NAMALWA (cell line): ENCODE measurements at regions not wholly inside any gene's neighbourhood (a gene's known extent, or its start where the extent isn't known, plus 50 kb on each side); places are given as distances from the start of the nearest gene placed in this dataset.
"Not testable (repeated sequence)": the region's sequence is repeated elsewhere in the genome, so short reads cannot be mapped to it uniquely, and the experiment has no call there.

Experiments
- DNase-seq: peaks from one replicate; pipeline ENCODE4 v3.0.0-alpha.2; 2015; ENCODE audit warnings: low spot score

GRCh38 chr20:26216025-26216424 lies 519.4 kb upstream of the ZNF337 start:
- DNase-seq: no peak

GRCh38 chr20:26214991-26215390 lies 518.3 kb upstream of the ZNF337 start:
- DNase-seq: no peak

GRCh38 chr20:26209171-26209941 lies 512.7 kb upstream of the ZNF337 start:
- DNase-seq: no peak

- DNase-seq: no peak
These were observed 511.8 kb upstream of the ZNF337 start for GRCh38 chr20:26208296-26209091.

- DNase-seq: not testable (repeated sequence)
These were observed 511.3 kb upstream of the ZNF337 start for GRCh38 chr20:26207967-26208295.

GRCh38 chr20:26207237-26207966 lies 510.7 kb upstream of the ZNF337 start:
- no peak for DNase-seq

- no peak for DNase-seq
These were observed 508.7 kb upstream of the ZNF337 start for GRCh38 chr20:26205350-26205749.

- peak; percentile 8 for DNase-seq
These were observed 504.4 kb upstream of the ZNF337 start for GRCh38 chr20:26201026-26201425.

- peak; percentile 31 for DNase-seq
These were observed 490.7 kb upstream of the ZNF337 start for GRCh38 chr20:26187329-26187728.

- not testable (repeated sequence) for DNase-seq
These were observed 487.1 kb upstream of the ZNF337 start for GRCh38 chr20:26183720-26184119.

- not testable (repeated sequence) for DNase-seq
These were observed 484.7 kb upstream of the ZNF337 start for GRCh38 chr20:26181364-26181763.

GRCh38 chr20:26171875-26172274 lies 475.2 kb upstream of the ZNF337 start:
- not testable (repeated sequence) for DNase-seq

GRCh38 chr20:26169506-26169905 lies 472.9 kb upstream of the ZNF337 start:
- DNase-seq: no peak

- DNase-seq: no peak
These were observed 470.8 kb upstream of the ZNF337 start for GRCh38 chr20:26167499-26167898.

- DNase-seq: no peak
These were observed 467.2 kb upstream of the ZNF337 start for GRCh38 chr20:26163890-26164289.

GRCh38 chr20:26163151-26163550 lies 466.5 kb upstream of the ZNF337 start:
- DNase-seq: not testable (repeated sequence)

GRCh38 chr20:26161741-26162140 lies 465.1 kb upstream of the ZNF337 start:
- DNase-seq: not testable (repeated sequence)

GRCh38 chr20:26160916-26161315 lies 464.3 kb upstream of the ZNF337 start:
- not testable (repeated sequence) for DNase-seq

- no peak for DNase-seq
These were observed 457.6 kb upstream of the ZNF337 start for GRCh38 chr20:26154224-26154623.

GRCh38 chr20:26135325-26136110 lies 438.9 kb upstream of the ZNF337 start:
- no peak for DNase-seq

- DNase-seq: no peak
These were observed 438.0 kb upstream of the ZNF337 start for GRCh38 chr20:26134606-26135005.

GRCh38 chr20:26133794-26134193 lies 437.1 kb upstream of the ZNF337 start:
- DNase-seq: not testable (repeated sequence)
